A549 (cell line): ENCODE measurements at regions not wholly inside any gene's neighbourhood (a gene's known extent, or its start where the extent isn't known, plus 50 kb on each side); places are given as distances from the start of the nearest gene placed in this dataset.

Experiments used
- BCL3 ChIP-seq: fragments of >200 bp; sonication (Bioruptor Twin); formaldehyde crosslinking; IDR thresholded peaks from 3 replicates; pipeline ENCODE4 v1.6.1; 2016
- BHLHE40 ChIP-seq: IDR thresholded peaks from 2 replicates; pipeline ENCODE4 v1.6.1; 2012; ENCODE audit warnings: low read depth, low read length, inconsistent platforms
- CEBPB ChIP-seq, 2 experiments: fragments of >200 bp in 1 of 2; sonication (Bioruptor Twin) in 1 of 2; formaldehyde crosslinking in 1 of 2; IDR thresholded peaks; 2 replicates each; pipeline ENCODE4 v1.6.1; 2012 to 2016
- CHD2 ChIP-seq: fragments of 150-350 bp; IDR thresholded peaks from 2 replicates; pipeline ENCODE4 v1.6.1; 2014; ENCODE audit warnings: low read length; ENCODE audit not compliant: partially characterized antibody
- CTCF ChIP-seq: fragments of >200 bp; sonication (Bioruptor Twin); formaldehyde crosslinking; IDR thresholded peaks from 3 replicates; pipeline ENCODE4 v1.5.1; 2016
- MAX ChIP-seq: IDR thresholded peaks from 2 replicates; pipeline ENCODE4 v1.6.1; 2012
- PBX3 ChIP-seq: IDR thresholded peaks from 2 replicates; pipeline ENCODE4 v1.6.1; 2012
- PHF8 ChIP-seq: fragments of 200-600 bp; sonication (generic); IDR thresholded peaks from 2 replicates; pipeline ENCODE4 v1.6.1; 2016; ENCODE audit warnings: low read depth, mild to moderate bottlenecking, antibody characterized with exemption, moderate library complexity, borderline replicate concordance
- POLR2A ChIP-seq: IDR thresholded peaks from 2 replicates; pipeline ENCODE4 v1.6.1; 2012; ENCODE audit warnings: mild to moderate bottlenecking, low read length
- POLR2AphosphoS2 ChIP-seq: conservative IDR thresholded peaks from 2 replicates; pipeline ENCODE4 v1.6.1; 2012; ENCODE audit warnings: low read length, improper control_type of control experiment, inconsistent platforms
- RCOR1 ChIP-seq: fragments of 150-350 bp; IDR thresholded peaks from 2 replicates; pipeline ENCODE4 v1.6.1; 2014; ENCODE audit warnings: antibody characterized with exemption, low read length, low read depth
- SMC3 ChIP-seq: fragments of >200 bp; sonication (Bioruptor Twin); formaldehyde crosslinking; IDR thresholded peaks from 3 replicates; pipeline ENCODE4 v1.6.1; 2018; ENCODE audit warnings: inconsistent platforms
- TP53 ChIP-seq: fragments of 250-450 bp; sonication (Bioruptor Pico); IDR thresholded peaks from 2 replicates; pipeline ENCODE4 v1.5.0; 2021; ENCODE audit warnings: mild to moderate bottlenecking, moderate library complexity
- ZSCAN20 ChIP-seq: fragments of 250-450 bp; sonication (Bioruptor Pico); IDR thresholded peaks from 2 replicates; pipeline ENCODE4 v1.8.0; 2022; ENCODE audit warnings: mild to moderate bottlenecking, moderate library complexity

GRCh38 chr2:145769011-145769716 is 1249.2 kb upstream of the ZEB2 start:
- TF ChIP-seq CTCF, result no peak
- TF ChIP-seq POLR2A, result no peak
- no peak for TF ChIP-seq TP53 (CRISPR knock-in tag)
- no peak for TF ChIP-seq RCOR1
- no peak for TF ChIP-seq CHD2
- no peak for TF ChIP-seq PHF8
- no peak for TF ChIP-seq PBX3
- TF ChIP-seq ZSCAN20 (CRISPR knock-in tag), result no peak
- TF ChIP-seq POLR2AphosphoS2, result no peak
- TF ChIP-seq SMC3, result no peak
- TF ChIP-seq BHLHE40, result no peak
- TF ChIP-seq BCL3, result no peak
- TF ChIP-seq MAX, result no peak
- no peak for TF ChIP-seq CEBPB (IDR thresholded peaks at IDR 0.05)
